ENCODE measurements at regions not wholly inside any gene's neighbourhood (a gene's known extent, or its start where the extent isn't known, plus 50 kb on each side); places are given as distances from the start of the nearest gene placed in this dataset.

GRCh38 chr2:188170356-188170755 lies 121.3 kb upstream of the GULP1 start:
- Histone ChIP-seq H3K27ac (no peak overlapping the region), H3K4me3 (no peak overlapping the region), H3K36me3 (ENCODE audit: insufficient read depth, low read length) (no peaks in the 10 kb centered on the region), H3K9me3 (ENCODE audit: low read depth, low read length) (no peaks in the 10 kb centered on the region), H3K9ac (ENCODE audit: insufficient read length) (no peak overlapping the region)
- TF ChIP-seq EZH2 (IDR thresholded peaks at IDR 0.05) (no peak), POLR2AphosphoS5 (IDR thresholded peaks at IDR 0.05; ENCODE audit: borderline replicate concordance, low read depth, low read length) (no peak), FOXP2 (optimal IDR thresholded peaks at IDR 0.05; ENCODE audit: control extremely low read depth, extremely low read length, insufficient read depth) (no peak)
- no peak for DNase-seq (ENCODE audit: low read depth, low spot score)

- no peak overlapping the region for H3K4me3 ChIP-seq
- no peak for TF ChIP-seq EZH2 (IDR thresholded peaks at IDR 0.05)
- no peak for TF ChIP-seq POLR2AphosphoS5 (IDR thresholded peaks at IDR 0.05; ENCODE audit: borderline replicate concordance, low read depth, low read length)
- TF ChIP-seq FOXP2 (optimal IDR thresholded peaks at IDR 0.05; ENCODE audit: control extremely low read depth, extremely low read length, insufficient read depth) = no peak
These were observed 115.1 kb upstream of the GULP1 start for GRCh38 chr2:188176620-188177019.

GRCh38 chr2:188181067-188181838 lies 110.4 kb upstream of the GULP1 start:
- H3K9ac ChIP-seq (ENCODE audit: insufficient read length) = no peak overlapping the region
- TF ChIP-seq FOXP2 (optimal IDR thresholded peaks at IDR 0.05; ENCODE audit: control extremely low read depth, extremely low read length, insufficient read depth) (no peak), POLR2AphosphoS5 (IDR thresholded peaks at IDR 0.05; ENCODE audit: borderline replicate concordance, low read depth, low read length) (no peak), EZH2 (IDR thresholded peaks at IDR 0.05) (no peak)
- H3K4me3 ChIP-seq = no peak overlapping the region
- no peak for DNase-seq (ENCODE audit: low read depth, low spot score)
- H3K36me3 ChIP-seq (ENCODE audit: insufficient read depth, low read length) = no peaks in the 10 kb centered on the region
- H3K27ac ChIP-seq = no peak overlapping the region
- no peaks in the 10 kb centered on the region for H3K9me3 ChIP-seq (ENCODE audit: low read depth, low read length)

More at GRCh38 chr2:188176620-188177019, 115.1 kb upstream of the GULP1 start:
- no peaks in the 10 kb centered on the region for H3K9me3 ChIP-seq (ENCODE audit: low read depth, low read length)
- no peak overlapping the region for H3K27ac ChIP-seq
- no peak for DNase-seq (ENCODE audit: low read depth, low spot score)
- H3K9ac ChIP-seq (ENCODE audit: insufficient read length) = no peak overlapping the region
- H3K36me3 ChIP-seq (ENCODE audit: insufficient read depth, low read length) = no peaks in the 10 kb centered on the region

GRCh38 chr2:188181884-188182283 lies 109.8 kb upstream of the GULP1 start:
- Histone ChIP-seq H3K36me3 (ENCODE audit: insufficient read depth, low read length) (no peaks in the 10 kb centered on the region), H3K4me3 (no peak overlapping the region), H3K27ac (no peak overlapping the region), H3K9me3 (ENCODE audit: low read depth, low read length) (no peaks in the 10 kb centered on the region), H3K9ac (ENCODE audit: insufficient read length) (no peak overlapping the region)
- TF ChIP-seq POLR2AphosphoS5 (IDR thresholded peaks at IDR 0.05; ENCODE audit: borderline replicate concordance, low read depth, low read length) = no peak
- no peak for TF ChIP-seq FOXP2 (optimal IDR thresholded peaks at IDR 0.05; ENCODE audit: control extremely low read depth, extremely low read length, insufficient read depth)
- no peak for TF ChIP-seq EZH2 (IDR thresholded peaks at IDR 0.05)
- no peak for DNase-seq (ENCODE audit: low read depth, low spot score)

GRCh38 chr2:188187726-188188125 lies 103.9 kb upstream of the GULP1 start:
- Histone ChIP-seq H3K27ac (no peak overlapping the region), H3K36me3 (ENCODE audit: insufficient read depth, low read length) (no peaks in the 10 kb centered on the region), H3K9ac (ENCODE audit: insufficient read length) (no peak overlapping the region), H3K9me3 (ENCODE audit: low read depth, low read length) (no peaks in the 10 kb centered on the region), H3K4me3 (no peak overlapping the region)
- DNase-seq (ENCODE audit: low read depth, low spot score) = no peak
- no peak for TF ChIP-seq FOXP2 (optimal IDR thresholded peaks at IDR 0.05; ENCODE audit: control extremely low read depth, extremely low read length, insufficient read depth)
- TF ChIP-seq EZH2 (IDR thresholded peaks at IDR 0.05) = no peak
- no peak for TF ChIP-seq POLR2AphosphoS5 (IDR thresholded peaks at IDR 0.05; ENCODE audit: borderline replicate concordance, low read depth, low read length)

- no peaks in the 10 kb centered on the region for H3K36me3 ChIP-seq (ENCODE audit: insufficient read depth, low read length)
- TF ChIP-seq EZH2 (IDR thresholded peaks at IDR 0.05) (no peak), FOXP2 (optimal IDR thresholded peaks at IDR 0.05; ENCODE audit: control extremely low read depth, extremely low read length, insufficient read depth) (no peak), POLR2AphosphoS5 (IDR thresholded peaks at IDR 0.05; ENCODE audit: borderline replicate concordance, low read depth, low read length) (no peak)
- H3K9me3 ChIP-seq (ENCODE audit: low read depth, low read length) = no peaks in the 10 kb centered on the region
- H3K9ac ChIP-seq (ENCODE audit: insufficient read length) = no peak overlapping the region
- H3K4me3 ChIP-seq = no peak overlapping the region
- no peak overlapping the region for H3K27ac ChIP-seq
- DNase-seq (ENCODE audit: low read depth, low spot score) = no peak
These were observed 102.3 kb upstream of the GULP1 start for GRCh38 chr2:188189356-188189755.

GRCh38 chr2:188193230-188193629 lies 98.4 kb upstream of the GULP1 start:
- TF ChIP-seq POLR2AphosphoS5 (IDR thresholded peaks at IDR 0.05; ENCODE audit: borderline replicate concordance, low read depth, low read length) (no peak), FOXP2 (optimal IDR thresholded peaks at IDR 0.05; ENCODE audit: control extremely low read depth, extremely low read length, insufficient read depth) (no peak), EZH2 (IDR thresholded peaks at IDR 0.05) (no peak)
- no peak for DNase-seq (ENCODE audit: low read depth, low spot score)

GRCh38 chr2:188196343-188197008 lies 95.2 kb upstream of the GULP1 start:
- Histone ChIP-seq H3K4me3 (no peak overlapping the region), H3K36me3 (ENCODE audit: insufficient read depth, low read length) (no peaks in the 10 kb centered on the region), H3K9ac (ENCODE audit: insufficient read length) (no peak overlapping the region), H3K27ac (no peak overlapping the region), H3K9me3 (ENCODE audit: low read depth, low read length) (no peaks in the 10 kb centered on the region)
- DNase-seq (ENCODE audit: low read depth, low spot score) = no peak
- no peak for TF ChIP-seq POLR2AphosphoS5 (IDR thresholded peaks at IDR 0.05; ENCODE audit: borderline replicate concordance, low read depth, low read length)

More at GRCh38 chr2:188193230-188193629, 98.4 kb upstream of the GULP1 start:
- Histone ChIP-seq H3K36me3 (ENCODE audit: insufficient read depth, low read length) (no peaks in the 10 kb centered on the region), H3K4me3 (no peak overlapping the region), H3K9ac (ENCODE audit: insufficient read length) (no peak overlapping the region), H3K9me3 (ENCODE audit: low read depth, low read length) (no peaks in the 10 kb centered on the region), H3K27ac (no peak overlapping the region)
